ENCODE measurements at regions not wholly inside any gene's neighbourhood (a gene's known extent, or its start where the extent isn't known, plus 50 kb on each side); places are given as distances from the start of the nearest gene placed in this dataset.
"Not testable (repeated sequence)": the region's sequence is repeated elsewhere in the genome, so short reads cannot be mapped to it uniquely, and the experiment has no call there.

- H3K27ac ChIP-seq, result no peak overlapping the region
- no peaks in the 10 kb centered on the region for H3K36me3 ChIP-seq
- H3K4me3 ChIP-seq, result no peak overlapping the region
- TF ChIP-seq POLR2A (IDR thresholded peaks at IDR 0.05) (no peak), CTCF (IDR thresholded peaks at IDR 0.05) (no peak)
- DNase-seq, result no peak
- intact Hi-C loops (cut with DNase I), result no loop called here
- H3K4me1 ChIP-seq, result no peaks in the 10 kb centered on the region
- H3K9me3 ChIP-seq, result no peaks in the 10 kb centered on the region
- H3K27me3 ChIP-seq, result no peaks in the 10 kb centered on the region
- ATAC-seq, result no peak
Observed at GRCh38 chrX:1027680-1028079, 184.8 kb downstream of the CRLF2 start.

- no peaks in the 10 kb centered on the region for H3K4me1 ChIP-seq
- WGBS (ENCODE audit: insufficient coverage, low coverage, low lambda C conversion rate, missing lambda C conversion rate), result 54% methylated on average over 16 of the region's 18 CpGs
- H3K27ac ChIP-seq, result no peak overlapping the region
- no peak for TF ChIP-seq POLR2A (IDR thresholded peaks at IDR 0.05)
- TF ChIP-seq CTCF (IDR thresholded peaks at IDR 0.05), result no peak
- intact Hi-C loops (cut with DNase I), result no loop called here
- DNase-seq (no peak), ATAC-seq (no peak)
- H3K36me3 ChIP-seq, result no peaks in the 10 kb centered on the region
- H3K4me3 ChIP-seq, result no peak overlapping the region
- no peaks in the 10 kb centered on the region for H3K27me3 ChIP-seq
- no peaks in the 10 kb centered on the region for H3K9me3 ChIP-seq
Observed at GRCh38 chrX:1027133-1027532, 185.3 kb downstream of the CRLF2 start.

- no peaks in the 10 kb centered on the region for H3K36me3 ChIP-seq
- DNase-seq (no peak), ATAC-seq (no peak)
- 41% methylated on average over 12 of the region's 13 CpGs for WGBS (ENCODE audit: insufficient coverage, low coverage, low lambda C conversion rate, missing lambda C conversion rate)
- H3K9me3 ChIP-seq, result no peaks in the 10 kb centered on the region
- no peak overlapping the region for H3K27ac ChIP-seq
- intact Hi-C loops (cut with DNase I), result no loop called here
- no peak overlapping the region for H3K4me3 ChIP-seq
- H3K4me1 ChIP-seq, result no peaks in the 10 kb centered on the region
- no peak for TF ChIP-seq POLR2A (IDR thresholded peaks at IDR 0.05)
- TF ChIP-seq CTCF (IDR thresholded peaks at IDR 0.05), result no peak
- H3K27me3 ChIP-seq, result no peaks in the 10 kb centered on the region
Observed at GRCh38 chrX:1026263-1027015, 186.0 kb downstream of the CRLF2 start.

GRCh38 chrX:1025413-1025812 is 187.0 kb downstream of the CRLF2 start:
- 64% methylated on average over 11 of the region's 11 CpGs for WGBS (ENCODE audit: insufficient coverage, low coverage, low lambda C conversion rate, missing lambda C conversion rate)
- TF ChIP-seq POLR2A (IDR thresholded peaks at IDR 0.05) (no peak), CTCF (IDR thresholded peaks at IDR 0.05) (no peak)
- no peaks in the 10 kb centered on the region for H3K36me3 ChIP-seq
- no peaks in the 10 kb centered on the region for H3K4me1 ChIP-seq
- DNase-seq (no peak), ATAC-seq (no peak)
- no peak overlapping the region for H3K4me3 ChIP-seq
- H3K27me3 ChIP-seq, result no peaks in the 10 kb centered on the region
- H3K9me3 ChIP-seq, result no peaks in the 10 kb centered on the region
- intact Hi-C loops (cut with DNase I), result no loop called here
- no peak overlapping the region for H3K27ac ChIP-seq

- H3K4me1 ChIP-seq, result no peaks in the 10 kb centered on the region
- no peak for ATAC-seq
- TF ChIP-seq CTCF (IDR thresholded peaks at IDR 0.05) (no peak), POLR2A (IDR thresholded peaks at IDR 0.05) (no peak)
- no peaks in the 10 kb centered on the region for H3K36me3 ChIP-seq
- no peak overlapping the region for H3K27ac ChIP-seq
- DNase-seq, result no peak
- no peak overlapping the region for H3K4me3 ChIP-seq
- no peaks in the 10 kb centered on the region for H3K9me3 ChIP-seq
- intact Hi-C loops (cut with DNase I), result no loop called here
- no peaks in the 10 kb centered on the region for H3K27me3 ChIP-seq
- 42% methylated on average over 8 of the region's 12 CpGs for WGBS (ENCODE audit: insufficient coverage, low coverage, low lambda C conversion rate, missing lambda C conversion rate)
Observed at GRCh38 chrX:1023676-1024075, 188.8 kb downstream of the CRLF2 start.

GRCh38 chrX:1021314-1021993 is 191.0 kb downstream of the CRLF2 start:
- DNase-seq; intact Hi-C loops (cut with DNase I); H3K27me3 ChIP-seq; H3K9me3 ChIP-seq; H3K4me1 ChIP-seq; H3K27ac ChIP-seq; H3K4me3 ChIP-seq; ATAC-seq; H3K36me3 ChIP-seq: not testable (repeated sequence)
- WGBS (ENCODE audit: insufficient coverage, low coverage, low lambda C conversion rate, missing lambda C conversion rate), result 95% methylated on average over 9 of the region's 9 CpGs
